GM19463 (cell line): ENCODE measurements at regions not wholly inside any gene's neighbourhood (a gene's known extent, or its start where the extent isn't known, plus 50 kb on each side); places are given as distances from the start of the nearest gene placed in this dataset.
A peak's percentile ranks its signal among the peaks of the same experiment; 100 is the strongest.

Experiments
- ATAC-seq: cut with Tn5 transposase; IDR thresholded peaks from one replicate; pipeline ENCODE4 v1.9.1; 2021; ENCODE audit warnings: mild to moderate bottlenecking, moderate library complexity; ENCODE audit not compliant: unreplicated experiment

DNA sequence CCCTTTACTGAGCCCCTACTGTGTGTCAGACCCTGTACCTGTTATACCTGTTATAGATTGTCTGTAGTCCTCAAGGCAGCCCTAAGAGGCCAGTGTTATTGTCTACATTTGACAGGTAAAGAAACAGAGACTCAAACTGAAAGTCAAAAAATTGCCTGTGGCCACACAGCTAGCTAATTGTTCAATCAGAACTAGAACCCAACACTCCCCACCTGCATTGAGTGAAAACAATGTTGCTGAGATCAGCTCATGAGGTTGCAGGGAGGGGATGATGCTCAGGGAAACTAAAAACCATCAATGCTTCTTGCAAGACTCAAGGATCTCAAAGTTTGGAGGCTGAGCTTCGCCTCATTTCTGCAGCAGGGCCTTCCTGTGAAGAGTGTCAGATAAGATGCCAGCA lies 109.5 kb upstream of the LMO4 start:
- ATAC-seq = no peak

GRCh38 chr1:87219626-87220025 lies 109.1 kb upstream of the LMO4 start:
- no peak for ATAC-seq

GRCh38 chr1:87220993-87221392 lies 107.7 kb upstream of the LMO4 start:
- ATAC-seq = no peak

DNA sequence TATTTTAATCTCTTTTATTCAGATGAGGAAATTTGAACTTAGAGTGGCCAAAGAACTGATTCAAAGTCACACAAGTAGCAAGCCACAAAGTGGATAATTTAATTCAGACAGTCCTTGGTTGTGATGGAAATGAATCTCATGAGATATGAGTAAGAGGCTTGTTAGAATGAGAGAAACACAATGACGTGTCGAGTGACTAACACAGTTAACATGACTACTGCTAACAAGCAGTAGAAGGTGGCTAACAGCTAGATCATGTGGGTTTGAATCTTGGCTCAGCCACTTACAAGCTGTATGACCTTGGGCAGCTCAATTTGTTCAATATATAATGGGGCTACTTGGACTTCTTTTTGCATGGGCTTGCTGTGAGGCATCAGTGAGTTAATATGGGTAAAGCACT lies 104.5 kb upstream of the LMO4 start:
- ATAC-seq = no peak

- no peak for ATAC-seq
Measured at GRCh38 chr1:87225171-87225570, 103.5 kb upstream of the LMO4 start.

DNA sequence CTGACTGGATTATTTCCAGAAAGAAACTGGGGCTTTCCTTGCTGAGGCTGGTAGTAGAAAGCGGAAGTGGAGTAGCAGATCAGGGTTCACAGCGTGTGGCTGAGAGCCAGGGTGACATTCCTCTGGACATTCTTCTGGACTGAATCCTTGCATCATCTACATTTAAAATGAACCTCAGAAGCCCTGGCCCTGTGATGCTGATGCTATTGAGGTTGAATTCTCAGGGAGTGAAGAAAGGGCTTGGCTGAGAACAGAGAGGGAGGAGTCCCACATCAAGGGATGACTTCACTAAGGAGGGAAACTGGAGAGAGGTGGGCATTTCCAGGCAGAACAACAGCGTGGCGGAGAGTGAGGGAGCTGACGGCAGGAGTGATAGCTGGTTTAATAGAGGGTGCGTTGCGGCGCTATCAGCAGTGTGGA lies 102.3 kb upstream of the LMO4 start:
- peak; percentile 53 for ATAC-seq

GRCh38 chr1:87227651-87228050 lies 101.0 kb upstream of the LMO4 start:
- ATAC-seq = no peak

DNA sequence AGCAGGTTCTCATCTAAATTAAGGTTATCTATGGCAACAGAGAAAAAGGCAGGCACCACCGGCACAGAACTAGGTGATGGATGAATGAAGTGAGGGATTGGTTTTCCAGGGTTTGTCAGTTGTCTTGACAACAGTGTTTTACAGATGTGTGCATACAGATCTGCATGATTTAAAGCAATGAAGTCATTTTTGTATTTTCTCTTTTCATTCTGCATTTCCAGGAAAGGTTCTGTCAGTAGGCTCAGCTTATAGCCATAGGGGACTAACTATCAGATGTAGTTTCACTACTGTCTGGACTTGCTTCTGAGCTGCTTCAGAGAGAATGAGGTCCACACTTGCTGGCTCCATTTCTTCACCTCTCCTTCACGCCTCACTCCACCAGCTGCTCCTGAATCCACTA lies 98.2 kb upstream of the LMO4 start:
- no peak for ATAC-seq

GRCh38 chr1:87231703-87232367 lies 96.8 kb upstream of the LMO4 start:
- peak; percentile 50 for ATAC-seq

GRCh38 chr1:87236585-87236984 lies 92.1 kb upstream of the LMO4 start:
- ATAC-seq = no peak

- ATAC-seq = no peak
Measured at GRCh38 chr1:87239997-87240605, 88.6 kb upstream of the LMO4 start.

DNA sequence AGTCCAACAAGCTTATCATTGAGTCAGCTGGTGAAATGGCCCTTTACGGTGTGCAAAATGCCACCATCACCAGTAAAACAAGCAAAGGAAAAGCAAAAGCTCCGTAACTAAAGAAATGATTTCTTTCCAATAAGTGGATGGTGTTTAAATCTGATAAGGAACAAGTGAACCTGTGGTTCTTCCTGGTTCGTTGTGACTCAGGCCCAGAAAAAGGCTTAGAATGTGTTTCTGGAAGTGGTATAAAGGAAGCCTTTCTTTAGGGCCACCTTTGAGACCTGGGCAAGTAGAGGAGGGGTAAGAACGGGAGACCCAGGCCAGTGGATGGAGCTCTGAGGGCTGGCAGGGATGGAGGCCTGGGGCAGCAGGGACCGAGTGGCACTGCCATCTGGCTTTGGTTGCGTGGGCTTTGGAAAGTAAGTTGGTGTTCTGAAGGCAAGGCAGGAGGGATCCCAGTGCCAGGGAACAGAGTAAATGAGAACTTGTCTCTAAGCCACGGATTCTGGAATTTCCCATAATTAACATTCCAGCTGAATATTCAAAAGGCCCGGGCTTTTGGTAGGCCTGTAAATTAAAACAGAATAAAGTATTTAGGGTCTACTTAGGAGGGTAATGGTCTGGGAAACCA lies 87.9 kb upstream of the LMO4 start:
- ATAC-seq = no peak

DNA sequence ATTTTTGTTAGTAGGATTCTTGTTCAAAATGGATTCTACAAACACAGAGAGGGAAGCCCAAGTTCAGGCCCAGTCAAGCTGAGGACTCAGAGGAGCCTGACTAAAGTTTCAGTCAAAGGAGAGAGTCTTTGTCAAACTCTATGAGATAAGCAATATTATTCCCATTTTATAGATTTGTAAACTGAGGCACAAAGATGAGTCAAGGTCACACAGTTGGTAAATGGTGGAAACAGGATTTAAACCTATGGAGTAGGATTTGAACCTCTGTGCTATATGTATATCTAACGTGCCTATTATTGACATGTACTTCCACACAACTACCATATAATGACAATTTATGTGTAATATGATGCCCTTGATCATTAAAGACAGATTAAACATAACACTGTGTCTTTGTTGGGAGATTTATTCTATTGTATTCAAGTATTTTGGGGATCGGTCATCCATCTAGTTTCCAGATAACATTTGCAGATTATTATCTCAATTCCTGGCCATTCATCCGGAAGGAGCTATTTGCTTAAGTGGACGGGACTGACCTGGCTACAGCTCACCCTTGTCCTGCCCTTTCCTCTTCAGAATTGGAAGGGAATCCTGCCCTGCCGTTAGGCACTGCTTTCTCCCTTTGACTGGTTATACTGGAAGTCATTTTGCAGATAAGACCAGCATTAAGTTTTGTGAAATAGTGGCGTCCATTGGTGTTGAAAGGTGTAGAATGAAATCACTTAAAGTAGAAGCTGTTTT lies 86.1 kb upstream of the LMO4 start:
- no peak for ATAC-seq

- ATAC-seq = no peak
Measured at GRCh38 chr1:87243573-87243972, 85.1 kb upstream of the LMO4 start.

- no peak for ATAC-seq
Measured at GRCh38 chr1:87246436-87246835, 82.2 kb upstream of the LMO4 start.

DNA sequence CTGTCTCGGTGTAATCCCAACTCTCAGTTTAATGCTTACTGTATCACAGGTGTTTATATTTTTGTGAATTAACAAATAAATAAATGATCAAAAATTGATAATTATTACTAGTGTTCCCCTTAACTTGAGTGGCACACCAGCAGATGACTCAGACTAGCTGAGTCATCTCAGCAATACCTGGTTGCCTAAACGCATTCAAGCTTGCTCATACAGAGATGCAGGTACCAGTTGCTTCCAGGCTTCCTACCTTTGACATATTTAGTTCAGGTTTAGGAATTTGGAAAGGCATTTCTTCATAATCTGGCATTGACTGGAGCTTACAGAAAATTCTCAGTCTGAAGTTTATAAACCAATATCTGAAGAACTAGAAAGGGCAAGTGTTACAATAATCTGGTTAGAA lies 78.9 kb upstream of the LMO4 start:
- no peak for ATAC-seq

GRCh38 chr1:87250336-87250735 lies 78.3 kb upstream of the LMO4 start:
- no peak for ATAC-seq

GRCh38 chr1:87252406-87252805 lies 76.3 kb upstream of the LMO4 start:
- ATAC-seq = no peak

DNA sequence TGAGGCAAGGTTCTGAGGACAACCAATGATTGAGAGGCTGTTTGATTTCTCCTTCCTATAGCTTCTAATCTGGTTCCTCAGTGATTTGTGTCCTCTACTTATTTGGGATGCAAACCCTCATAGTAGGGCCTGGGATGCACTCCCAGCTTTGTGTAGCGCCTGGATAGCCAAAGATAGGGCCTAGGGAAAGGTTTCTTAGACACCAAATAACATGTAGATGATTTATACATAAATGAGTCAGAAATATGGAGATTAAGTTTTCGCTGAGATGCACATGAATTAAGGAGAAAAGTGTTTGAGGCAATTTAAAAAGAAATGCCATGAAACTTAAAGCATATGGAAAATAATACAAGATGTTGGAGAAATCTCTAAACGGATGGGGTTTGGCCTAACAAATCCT lies 66.0 kb upstream of the LMO4 start:
- ATAC-seq = no peak

DNA sequence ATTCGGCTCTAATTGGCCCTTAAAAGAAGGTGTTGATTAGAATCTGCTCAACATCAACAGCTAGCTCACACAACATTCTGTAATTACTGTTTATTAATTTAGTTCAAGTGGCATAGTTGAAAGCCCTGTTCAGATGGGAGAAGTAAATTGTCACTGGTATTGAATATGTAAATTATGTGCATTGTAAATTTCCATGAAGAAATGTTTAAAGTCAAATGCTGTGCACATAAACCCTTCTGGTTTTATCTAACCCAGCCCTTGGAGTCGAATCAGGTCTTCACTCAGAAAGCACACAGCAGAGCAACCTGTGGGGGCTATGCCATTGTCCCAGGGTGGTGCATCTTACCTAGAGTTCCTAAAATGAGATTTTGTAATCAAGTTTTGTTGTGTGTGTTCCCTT lies 65.4 kb upstream of the LMO4 start:
- ATAC-seq = no peak

- no peak for ATAC-seq
Measured at GRCh38 chr1:87263785-87264184, 64.9 kb upstream of the LMO4 start.

DNA sequence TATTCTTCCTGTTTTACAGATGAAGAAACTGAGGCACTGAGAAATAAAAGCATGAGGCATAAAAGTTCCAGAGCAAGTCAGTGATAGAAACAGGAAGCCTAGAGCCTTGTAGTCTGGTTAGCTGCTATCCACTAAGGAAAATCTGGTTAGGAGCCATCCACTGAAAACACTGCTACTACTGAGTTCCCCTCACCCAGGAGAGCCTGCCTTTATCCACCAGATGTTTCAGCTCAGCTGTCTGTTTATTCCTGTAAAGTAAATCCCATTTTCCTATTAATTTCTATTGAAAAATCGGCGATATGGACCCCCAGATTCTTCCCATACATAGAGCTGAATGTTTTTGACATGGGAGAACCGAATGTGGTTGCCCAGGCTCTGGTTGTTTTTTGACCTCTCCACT lies 63.7 kb upstream of the LMO4 start:
- ATAC-seq = no peak
